DND-41 (cell line): ENCODE measurements at regions not wholly inside any gene's neighbourhood (a gene's known extent, or its start where the extent isn't known, plus 50 kb on each side); places are given as distances from the start of the nearest gene placed in this dataset.

Experiments
- ATAC-seq: fragments of 200-7000 bp; cut with Tn5 transposase; 3 replicates; pipeline ENCODE4 v1.9.1; 2021; ENCODE audit warnings: low read depth; ENCODE audit not compliant: insufficient read depth
- DNase-seq: peaks from one replicate; pipeline ENCODE4 v3.0.0-alpha.2; 2020
- H2AFZ ChIP-seq: 2 replicates; pipeline ENCODE4 v1.6.0; 2012; ENCODE audit warnings: low read depth, low read length
- H3K27ac ChIP-seq: 2 replicates; pipeline ENCODE4 v1.5.1; 2012; ENCODE audit warnings: low read length, inconsistent platforms
- H3K27me3 ChIP-seq: fragments of 200-600 bp; sonication (generic); 2 replicates; pipeline ENCODE4 v1.6.0; 2012; ENCODE audit warnings: low read length, mild to moderate bottlenecking, inconsistent platforms; ENCODE audit not compliant: insufficient read depth, poor library complexity
- H3K36me3 ChIP-seq: 2 replicates; pipeline ENCODE4 v1.5.1; 2012; ENCODE audit warnings: low read length, inconsistent platforms; ENCODE audit not compliant: insufficient read depth
- H3K4me1 ChIP-seq: 2 replicates; pipeline ENCODE4 v1.5.1; 2012; ENCODE audit warnings: mild to moderate bottlenecking, low read length; ENCODE audit not compliant: insufficient read depth
- H3K4me2 ChIP-seq: 2 replicates; pipeline ENCODE4 v1.6.0; 2012; ENCODE audit warnings: mild to moderate bottlenecking, moderate library complexity, low read length, inconsistent platforms; ENCODE audit not compliant: insufficient read depth
- H3K4me3 ChIP-seq, 2 experiments: fragments of 200-600 bp in 1 of 2; shearing (Covaris generic) in 1 of 2; 2 replicates each; pipeline ENCODE4 v1.5.1; 2012 to 2016; ENCODE audit warnings: inconsistent platforms in 2 of 2, low read length in 2 of 2, mild to moderate bottlenecking in 2 of 2, low read depth in 1 of 2, moderate library complexity in 1 of 2
- H3K79me2 ChIP-seq: 2 replicates; pipeline ENCODE4 v1.6.0; 2012; ENCODE audit warnings: low read length, inconsistent platforms; ENCODE audit not compliant: insufficient read depth
- H3K9ac ChIP-seq: 2 replicates; pipeline ENCODE4 v1.6.0; 2012; ENCODE audit warnings: low read depth, mild to moderate bottlenecking, inconsistent platforms, low read length, moderate library complexity
- H3K9me3 ChIP-seq: 2 replicates; pipeline ENCODE4 v1.5.1; 2012; ENCODE audit warnings: low read length, moderate library complexity, mild to moderate bottlenecking, inconsistent platforms; ENCODE audit not compliant: insufficient read depth, severe bottlenecking
- H4K20me1 ChIP-seq: 2 replicates; pipeline ENCODE4 v1.6.0; 2012; ENCODE audit warnings: low read length; ENCODE audit not compliant: insufficient read depth
- EZH2 ChIP-seq: IDR thresholded peaks from 3 replicates; pipeline ENCODE4 v1.6.1; 2012; ENCODE audit warnings: borderline replicate concordance, low read depth, mild to moderate bottlenecking, moderate library complexity, low read length, inconsistent platforms; ENCODE audit not compliant: severe bottlenecking
- TF ChIP-seq, protein P1 (sequence below): IDR thresholded peaks from 2 replicates; pipeline ENCODE4 v1.5.1; 2012; ENCODE audit warnings: borderline replicate concordance, low read length, moderate library complexity, mild to moderate bottlenecking; ENCODE audit not compliant: poor library complexity, severe bottlenecking; ENCODE audit errors: extremely low read depth

DNA sequence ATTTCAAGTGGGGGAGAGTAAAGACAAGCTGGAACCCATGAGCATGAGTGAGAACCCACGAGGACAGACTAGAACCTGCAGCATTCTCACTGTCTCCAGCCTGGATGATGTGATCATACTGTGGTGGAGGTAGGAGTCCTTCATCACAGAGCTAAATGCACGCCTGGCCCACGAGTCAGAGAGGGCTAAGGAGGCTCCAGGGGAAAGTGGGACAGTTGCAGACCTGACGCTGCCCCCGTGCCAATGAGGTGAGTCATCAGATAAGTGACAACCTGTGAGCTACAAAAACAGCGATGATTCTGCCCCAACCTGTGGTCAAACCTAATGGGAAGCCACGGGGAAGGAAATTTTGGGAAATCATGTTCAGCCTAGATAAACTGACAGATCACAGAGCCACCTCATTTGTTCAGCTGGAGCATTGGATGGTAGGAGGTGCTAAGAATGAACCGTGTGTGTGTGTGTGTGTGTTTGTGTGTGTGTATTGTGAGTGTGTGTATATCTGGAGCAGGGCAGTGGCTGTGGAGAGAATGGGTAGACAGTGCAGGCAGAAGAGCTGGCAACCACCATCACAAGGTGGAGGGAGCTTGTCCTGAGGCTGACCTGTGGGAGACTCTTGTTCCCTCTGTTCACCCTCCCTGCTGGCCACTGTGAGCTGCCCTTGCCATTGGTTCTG lies 131.8 kb downstream of the UTP18 start:
- H3K79me2 ChIP-seq, result no peaks in the 10 kb centered on the region
- no peak overlapping the region for H3K9ac ChIP-seq
- no peaks in the 10 kb centered on the region for H3K36me3 ChIP-seq
- TF ChIP-seq, protein P1, sequence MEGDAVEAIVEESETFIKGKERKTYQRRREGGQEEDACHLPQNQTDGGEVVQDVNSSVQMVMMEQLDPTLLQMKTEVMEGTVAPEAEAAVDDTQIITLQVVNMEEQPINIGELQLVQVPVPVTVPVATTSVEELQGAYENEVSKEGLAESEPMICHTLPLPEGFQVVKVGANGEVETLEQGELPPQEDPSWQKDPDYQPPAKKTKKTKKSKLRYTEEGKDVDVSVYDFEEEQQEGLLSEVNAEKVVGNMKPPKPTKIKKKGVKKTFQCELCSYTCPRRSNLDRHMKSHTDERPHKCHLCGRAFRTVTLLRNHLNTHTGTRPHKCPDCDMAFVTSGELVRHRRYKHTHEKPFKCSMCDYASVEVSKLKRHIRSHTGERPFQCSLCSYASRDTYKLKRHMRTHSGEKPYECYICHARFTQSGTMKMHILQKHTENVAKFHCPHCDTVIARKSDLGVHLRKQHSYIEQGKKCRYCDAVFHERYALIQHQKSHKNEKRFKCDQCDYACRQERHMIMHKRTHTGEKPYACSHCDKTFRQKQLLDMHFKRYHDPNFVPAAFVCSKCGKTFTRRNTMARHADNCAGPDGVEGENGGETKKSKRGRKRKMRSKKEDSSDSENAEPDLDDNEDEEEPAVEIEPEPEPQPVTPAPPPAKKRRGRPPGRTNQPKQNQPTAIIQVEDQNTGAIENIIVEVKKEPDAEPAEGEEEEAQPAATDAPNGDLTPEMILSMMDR, result no peak
- no peak for TF ChIP-seq EZH2
- no peak overlapping the region for H3K4me2 ChIP-seq
- no peak for ATAC-seq
- H3K4me3 ChIP-seq, result no peak overlapping the region
- H4K20me1 ChIP-seq, result no peaks in the 10 kb centered on the region
- no peak for DNase-seq
- no peak overlapping the region for H2AFZ ChIP-seq
- peaks cover 7% of the 10 kb centered on the region for H3K27me3 ChIP-seq
- no peaks in the 10 kb centered on the region for H3K9me3 ChIP-seq
- no peaks in the 10 kb centered on the region for H3K4me1 ChIP-seq
- H3K27ac ChIP-seq, result no peak overlapping the region

DNA sequence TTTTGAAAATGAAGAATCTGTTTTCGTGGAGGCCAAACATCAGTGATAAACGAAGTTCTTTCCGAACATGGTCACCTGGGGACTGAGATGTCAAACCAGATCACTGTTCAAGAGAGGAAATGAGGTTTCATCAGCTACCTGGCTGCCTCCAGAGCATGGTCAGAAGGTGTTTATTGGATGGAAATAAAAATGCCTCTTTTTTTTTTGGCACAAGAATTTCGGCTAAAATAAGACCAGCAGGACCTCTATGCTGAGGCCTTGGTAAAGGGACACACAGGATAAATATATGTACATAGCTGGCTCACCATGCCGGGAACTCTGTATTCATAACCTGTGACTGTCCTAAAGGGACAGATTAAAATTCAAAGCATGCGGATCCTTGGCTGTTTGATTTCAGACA lies 135.3 kb downstream of the UTP18 start:
- no peak overlapping the region for H3K9ac ChIP-seq
- TF ChIP-seq, protein P1, result no peak
- TF ChIP-seq EZH2, result no peak
- H3K4me1 ChIP-seq, result no peaks in the 10 kb centered on the region
- DNase-seq, result no peak
- H3K27me3 ChIP-seq, result peaks cover 8% of the 10 kb centered on the region
- no peak overlapping the region for H3K27ac ChIP-seq
- H3K4me3 ChIP-seq, result no peak overlapping the region
- ATAC-seq, result no peak
- H3K4me2 ChIP-seq, result no peak overlapping the region
- H3K9me3 ChIP-seq, result no peaks in the 10 kb centered on the region
- no peaks in the 10 kb centered on the region for H3K36me3 ChIP-seq
- H2AFZ ChIP-seq, result no peak overlapping the region
- H4K20me1 ChIP-seq, result no peaks in the 10 kb centered on the region
- no peaks in the 10 kb centered on the region for H3K79me2 ChIP-seq

DNA sequence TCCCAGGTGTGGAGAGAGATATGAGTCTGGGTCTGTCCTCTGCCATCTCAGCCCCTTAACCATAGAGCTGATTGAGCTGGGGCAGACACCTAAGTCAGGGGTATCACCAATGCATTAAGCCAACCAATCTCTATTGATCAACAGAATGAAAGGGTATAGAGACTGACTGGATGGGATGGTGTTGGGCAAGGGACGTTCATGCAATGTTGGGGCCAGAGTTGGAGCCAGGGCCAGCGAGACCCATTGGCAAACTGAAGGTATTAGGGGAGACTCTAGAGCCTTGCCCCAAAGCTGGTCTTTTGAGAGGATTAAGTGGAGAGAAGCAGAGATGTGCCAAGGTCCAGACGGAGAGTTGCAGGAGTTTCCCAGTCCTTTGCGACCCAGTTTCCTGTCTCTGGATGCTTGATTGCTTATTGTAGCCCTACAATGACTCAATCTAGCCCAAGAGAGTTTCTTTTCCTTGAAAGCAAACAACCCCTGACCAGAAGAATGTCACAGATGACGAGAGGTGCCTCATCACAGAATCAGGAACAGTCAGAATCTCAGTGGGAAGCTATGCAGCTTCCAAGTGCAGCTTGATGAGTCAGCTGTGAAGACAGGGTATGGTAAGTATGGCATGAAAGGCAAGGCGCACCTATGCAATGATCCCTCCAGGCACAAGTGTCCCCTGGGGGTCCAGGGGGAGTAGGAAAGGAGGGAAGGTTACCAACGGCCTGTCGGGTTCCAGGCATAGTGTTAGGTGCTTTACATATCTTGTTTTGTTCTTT lies 137.2 kb downstream of the UTP18 start:
- H3K4me3 ChIP-seq, result no peak overlapping the region
- peaks cover 3% of the 10 kb centered on the region for H3K27me3 ChIP-seq
- no peak overlapping the region for H2AFZ ChIP-seq
- no peak overlapping the region for H3K27ac ChIP-seq
- no peak overlapping the region for H3K9ac ChIP-seq
- no peak for DNase-seq
- H3K9me3 ChIP-seq, result no peaks in the 10 kb centered on the region
- H3K36me3 ChIP-seq, result no peaks in the 10 kb centered on the region
- H3K79me2 ChIP-seq, result no peaks in the 10 kb centered on the region
- no peak overlapping the region for H3K4me2 ChIP-seq
- TF ChIP-seq, protein P1, result no peak
- no peak for TF ChIP-seq EZH2
- no peak for ATAC-seq
- no peaks in the 10 kb centered on the region for H4K20me1 ChIP-seq
- H3K4me1 ChIP-seq, result no peaks in the 10 kb centered on the region
